DOHH2 (cell line): ENCODE measurements at regions not wholly inside any gene's neighbourhood (a gene's known extent, or its start where the extent isn't known, plus 50 kb on each side); places are given as distances from the start of the nearest gene placed in this dataset.

Source experiments
- H3F3A ChIP-seq: fragments of 200-600 bp; sonication (generic), shearing (Covaris generic); 2 replicates; pipeline ENCODE4 v1.6.0; 2016; ENCODE audit warnings: antibody characterized with exemption, mild to moderate bottlenecking; ENCODE audit not compliant: control insufficient read depth, insufficient read depth
- H3K27ac ChIP-seq: fragments of 200-600 bp; sonication (generic); 2 replicates; pipeline ENCODE4 v1.5.1; 2014; ENCODE audit warnings: low read depth, mild to moderate bottlenecking, low read length, moderate library complexity
- H3K27me3 ChIP-seq: fragments of 200-600 bp; sonication (generic); 2 replicates; pipeline ENCODE4 v1.6.1; 2014; ENCODE audit warnings: mild to moderate bottlenecking, low read length, mixed read lengths; ENCODE audit not compliant: control insufficient read depth
- H3K36me3 ChIP-seq: fragments of 200-600 bp; sonication (generic); 2 replicates; pipeline ENCODE4 v1.6.1; 2014; ENCODE audit warnings: mild to moderate bottlenecking, low read length, moderate library complexity, mixed read lengths; ENCODE audit not compliant: control insufficient read depth
- H3K4me1 ChIP-seq: fragments of 200-600 bp; sonication (generic); 2 replicates; pipeline ENCODE4 v1.6.1; 2014; ENCODE audit warnings: mild to moderate bottlenecking, low read length, mixed read lengths; ENCODE audit not compliant: control insufficient read depth
- H3K4me2 ChIP-seq: fragments of 200-600 bp; sonication (generic); 2 replicates; pipeline ENCODE4 v1.6.0; 2014; ENCODE audit warnings: mild to moderate bottlenecking, low read length, moderate library complexity
- H3K4me3 ChIP-seq: fragments of 200-600 bp; sonication (generic); 2 replicates; pipeline ENCODE4 v1.5.1; 2014; ENCODE audit warnings: mild to moderate bottlenecking, low read length, mixed read lengths
- H3K79me2 ChIP-seq: fragments of 200-600 bp; sonication (generic); 2 replicates; pipeline ENCODE4 v1.6.1; 2014; ENCODE audit warnings: mild to moderate bottlenecking, low read length, mixed read lengths; ENCODE audit not compliant: control insufficient read depth
- H3K9me2 ChIP-seq: fragments of 200-600 bp; sonication (generic); replicated peaks from 2 replicates; pipeline ENCODE4 v1.6.1; 2014; ENCODE audit warnings: mild to moderate bottlenecking, low read length, mixed read lengths; ENCODE audit not compliant: control insufficient read depth
- H3K9me3 ChIP-seq: fragments of 200-600 bp; sonication (generic); 2 replicates; pipeline ENCODE4 v1.6.1; 2014; ENCODE audit warnings: antibody characterized with exemption, low read length, mixed read lengths; ENCODE audit not compliant: control insufficient read depth, insufficient read depth
- H4K20me1 ChIP-seq: fragments of 200-600 bp; sonication (generic); 2 replicates; pipeline ENCODE4 v1.6.0; 2014; ENCODE audit warnings: low read depth, mild to moderate bottlenecking, antibody characterized with exemption, low read length, moderate library complexity; ENCODE audit not compliant: control insufficient read depth, insufficient read depth
- CTCF ChIP-seq: fragments of 200-600 bp; sonication (generic); IDR thresholded peaks from one replicate; pipeline ENCODE4 v1.5.1; 2014; ENCODE audit warnings: antibody characterized with exemption, mild to moderate bottlenecking, low read depth, low read length; ENCODE audit not compliant: poor library complexity, severe bottlenecking
- EZH2phosphoT487 ChIP-seq: fragments of 200-600 bp; sonication (generic); IDR thresholded peaks from 2 replicates; pipeline ENCODE4 v1.6.1; 2017; ENCODE audit warnings: borderline replicate concordance, mild to moderate bottlenecking, antibody characterized with exemption, low read length, moderate library complexity, mixed read lengths

GRCh38 chr18:59968583-59968982 is 68.8 kb downstream of the PMAIP1 start:
- Histone ChIP-seq H3K4me2 (no peak overlapping the region), H3K36me3 (no peaks in the 10 kb centered on the region), H4K20me1 (no peaks in the 10 kb centered on the region), H3K9me3 (no peaks in the 10 kb centered on the region), H3F3A (no peaks in the 10 kb centered on the region), H3K27ac (no peak overlapping the region), H3K9me2 (no peaks in the 10 kb centered on the region), H3K4me3 (no peak overlapping the region), H3K79me2 (no peaks in the 10 kb centered on the region), H3K4me1 (no peaks in the 10 kb centered on the region), H3K27me3 (no peaks in the 10 kb centered on the region)
- TF ChIP-seq CTCF (no peak), EZH2phosphoT487 (no peak)

- no peaks in the 10 kb centered on the region for H3K9me2 ChIP-seq
- H3K36me3 ChIP-seq = no peaks in the 10 kb centered on the region
- H4K20me1 ChIP-seq = no peaks in the 10 kb centered on the region
Observed at GRCh38 chr18:59967878-59968277, 68.1 kb downstream of the PMAIP1 start.

GRCh38 chr18:59966913-59967312 is 67.1 kb downstream of the PMAIP1 start:
- H3K4me1 ChIP-seq = peaks cover 13% of the 10 kb centered on the region
- no peaks in the 10 kb centered on the region for H4K20me1 ChIP-seq

More at GRCh38 chr18:59967878-59968277, 68.1 kb downstream of the PMAIP1 start:
- Histone ChIP-seq H3K4me1 (peaks cover 4% of the 10 kb centered on the region), H3K27me3 (no peaks in the 10 kb centered on the region), H3F3A (no peaks in the 10 kb centered on the region), H3K4me2 (no peak overlapping the region), H3K27ac (no peak overlapping the region), H3K79me2 (no peaks in the 10 kb centered on the region), H3K9me3 (no peaks in the 10 kb centered on the region), H3K4me3 (no peak overlapping the region)
- no peak for TF ChIP-seq CTCF
- no peak for TF ChIP-seq EZH2phosphoT487

More at GRCh38 chr18:59966913-59967312, 67.1 kb downstream of the PMAIP1 start:
- no peak overlapping the region for H3K4me2 ChIP-seq
- no peak for TF ChIP-seq EZH2phosphoT487
- no peak for TF ChIP-seq CTCF
- H3K9me3 ChIP-seq = no peaks in the 10 kb centered on the region
- no peaks in the 10 kb centered on the region for H3K79me2 ChIP-seq
- H3K9me2 ChIP-seq = no peaks in the 10 kb centered on the region
- H3K27me3 ChIP-seq = no peaks in the 10 kb centered on the region
- no peak overlapping the region for H3K27ac ChIP-seq
- H3K4me3 ChIP-seq = no peak overlapping the region
- no peaks in the 10 kb centered on the region for H3F3A ChIP-seq
- H3K36me3 ChIP-seq = no peaks in the 10 kb centered on the region
